GM19395 (cell line): ENCODE measurements at regions not wholly inside any gene's neighbourhood (a gene's known extent, or its start where the extent isn't known, plus 50 kb on each side); places are given as distances from the start of the nearest gene placed in this dataset.
A peak's percentile ranks its signal among the peaks of the same experiment; 100 is the strongest.
"Not testable (repeated sequence)": the region's sequence is repeated elsewhere in the genome, so short reads cannot be mapped to it uniquely, and the experiment has no call there.

Source experiments
- ATAC-seq: cut with Tn5 transposase; IDR thresholded peaks from one replicate; pipeline ENCODE4 v1.9.1; 2021; ENCODE audit warnings: mild to moderate bottlenecking, moderate library complexity; ENCODE audit not compliant: unreplicated experiment

DNA sequence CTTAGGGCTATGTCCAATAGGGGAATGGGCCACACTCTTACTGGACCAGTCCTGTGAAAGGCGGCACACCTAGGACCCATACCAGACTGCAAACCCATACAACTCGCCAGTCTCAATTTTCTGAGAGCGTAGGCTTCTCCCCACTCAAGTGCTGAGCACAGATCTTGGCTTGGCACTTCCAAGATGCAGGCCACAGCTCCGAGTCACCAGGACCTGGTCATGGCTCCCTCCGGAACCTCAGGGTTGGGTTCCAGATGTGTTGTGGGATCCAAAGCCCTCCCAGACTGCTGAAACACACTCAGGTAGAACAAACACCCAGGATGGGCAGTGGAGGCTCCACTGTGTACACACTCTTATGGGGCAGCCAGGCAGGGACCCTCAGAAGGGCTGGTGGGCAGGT lies 103.3 kb downstream of the TMEM144 start:
- ATAC-seq, result no peak

- no peak for ATAC-seq
Measured at GRCh38 chr4:158314756-158315487, 104.6 kb downstream of the TMEM144 start.

DNA sequence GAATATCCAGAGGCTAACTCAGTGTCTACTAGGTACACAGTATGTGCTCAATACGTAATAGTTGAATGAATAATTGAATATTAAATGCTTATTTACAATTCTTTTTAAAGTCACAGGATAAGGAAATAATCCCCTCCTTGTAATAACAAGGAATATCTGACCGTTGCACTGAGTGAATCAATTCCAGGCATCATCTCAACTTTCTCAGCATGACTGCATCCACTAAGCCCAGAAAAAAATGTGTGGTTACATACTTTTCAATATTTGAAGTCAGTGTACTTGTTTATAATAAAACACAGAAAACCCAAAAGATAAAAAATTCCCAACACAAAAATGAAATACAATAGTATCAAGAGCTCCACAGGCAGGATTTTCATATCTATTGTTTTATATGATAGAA lies 105.4 kb downstream of the TMEM144 start:
- no peak for ATAC-seq

DNA sequence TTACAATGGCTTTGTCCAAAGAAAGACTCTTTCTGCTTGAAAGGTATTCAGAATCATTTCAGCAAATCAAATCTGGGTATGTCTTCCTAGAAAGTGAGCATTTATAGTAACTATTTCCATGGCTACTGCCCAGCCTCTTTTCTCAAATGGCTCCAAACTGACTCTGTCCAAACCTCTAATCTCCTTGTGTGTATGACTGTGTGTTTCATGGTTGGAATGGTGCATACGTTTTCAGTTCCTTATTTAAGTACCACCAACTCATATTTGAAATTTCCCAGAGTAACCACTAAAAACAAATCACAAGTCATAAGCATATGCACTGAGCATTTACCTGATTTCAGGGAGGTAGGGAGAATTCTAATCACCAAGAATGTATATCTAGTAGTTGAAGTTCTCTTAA lies 106.0 kb downstream of the TMEM144 start:
- ATAC-seq, result peak; percentile 87

- no peak for ATAC-seq
Measured at GRCh38 chr4:158319880-158320279, 109.6 kb downstream of the TMEM144 start.

- ATAC-seq, result no peak
Measured at GRCh38 chr4:158322109-158322508, 111.8 kb downstream of the TMEM144 start.

- ATAC-seq, result no peak
Measured at GRCh38 chr4:158327525-158327924, 117.2 kb downstream of the TMEM144 start.

DNA sequence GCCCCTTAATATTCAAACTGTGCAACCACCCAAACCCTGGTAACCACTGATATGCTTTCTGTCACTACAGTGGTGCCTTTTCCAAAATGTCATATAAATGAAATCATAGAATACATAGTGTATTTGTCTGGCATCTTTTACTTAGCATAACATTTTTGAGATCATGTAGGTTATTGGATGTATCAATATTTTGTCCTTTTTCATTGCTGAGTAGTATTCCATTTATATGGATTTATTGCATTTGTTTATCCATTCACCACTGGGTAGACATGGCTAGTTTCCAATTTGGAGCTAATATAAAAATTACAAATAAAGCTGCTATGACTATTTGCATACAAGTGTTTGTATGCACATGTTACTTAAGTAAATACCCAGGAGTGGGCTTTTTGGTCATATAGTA lies 121.6 kb downstream of the TMEM144 start:
- no peak for ATAC-seq

DNA sequence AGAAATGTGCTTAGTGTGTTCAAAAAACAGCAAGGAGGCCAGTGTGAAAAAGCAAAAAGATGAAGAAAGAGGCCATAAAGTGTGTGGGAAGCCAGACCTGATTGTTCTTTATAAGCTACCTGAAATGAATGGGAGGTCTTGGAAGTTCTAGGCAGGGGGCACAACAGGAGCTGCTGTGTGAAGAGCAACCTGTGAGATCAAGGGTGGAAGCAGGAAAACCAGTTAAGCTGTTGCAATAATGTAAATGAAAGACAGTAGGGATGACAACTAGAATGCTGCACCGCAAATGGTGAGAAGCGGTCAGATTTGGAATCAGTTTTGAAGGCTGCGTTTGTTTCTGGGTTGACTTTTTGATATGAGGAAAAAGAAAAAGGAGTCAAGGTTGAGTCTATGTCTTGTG lies 123.5 kb downstream of the TMEM144 start:
- no peak for ATAC-seq

- no peak for ATAC-seq
Measured at GRCh38 chr4:158341896-158342295, 131.6 kb downstream of the TMEM144 start.

- no peak for ATAC-seq
Measured at GRCh38 chr4:158346576-158346975, 136.3 kb downstream of the TMEM144 start.

DNA sequence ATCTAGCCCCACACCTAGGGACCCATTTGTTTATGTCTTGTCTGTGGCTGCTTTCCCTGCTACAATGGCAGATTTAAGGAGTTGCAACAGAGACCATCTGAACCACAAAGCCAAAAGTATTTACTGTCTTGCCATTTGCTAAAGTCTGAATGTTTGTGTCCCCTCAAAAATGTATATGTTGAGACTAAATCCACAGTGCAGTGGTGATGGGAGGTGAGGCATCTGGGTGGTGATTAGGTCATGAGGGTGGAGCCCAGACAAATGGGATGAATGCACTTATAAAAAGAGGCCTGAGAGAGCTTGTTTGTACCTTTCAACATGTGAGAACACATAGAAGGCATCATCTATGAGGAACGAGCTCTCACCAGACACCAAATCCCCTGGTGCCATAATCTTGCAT lies 137.3 kb downstream of the TMEM144 start:
- ATAC-seq, result no peak

GRCh38 chr4:158350161-158350560 lies 139.9 kb downstream of the TMEM144 start:
- no peak for ATAC-seq

- ATAC-seq, result no peak
Measured at GRCh38 chr4:158353541-158354304, 143.4 kb downstream of the TMEM144 start.

GRCh38 chr4:158356301-158356700 lies 146.0 kb downstream of the TMEM144 start:
- no peak for ATAC-seq

DNA sequence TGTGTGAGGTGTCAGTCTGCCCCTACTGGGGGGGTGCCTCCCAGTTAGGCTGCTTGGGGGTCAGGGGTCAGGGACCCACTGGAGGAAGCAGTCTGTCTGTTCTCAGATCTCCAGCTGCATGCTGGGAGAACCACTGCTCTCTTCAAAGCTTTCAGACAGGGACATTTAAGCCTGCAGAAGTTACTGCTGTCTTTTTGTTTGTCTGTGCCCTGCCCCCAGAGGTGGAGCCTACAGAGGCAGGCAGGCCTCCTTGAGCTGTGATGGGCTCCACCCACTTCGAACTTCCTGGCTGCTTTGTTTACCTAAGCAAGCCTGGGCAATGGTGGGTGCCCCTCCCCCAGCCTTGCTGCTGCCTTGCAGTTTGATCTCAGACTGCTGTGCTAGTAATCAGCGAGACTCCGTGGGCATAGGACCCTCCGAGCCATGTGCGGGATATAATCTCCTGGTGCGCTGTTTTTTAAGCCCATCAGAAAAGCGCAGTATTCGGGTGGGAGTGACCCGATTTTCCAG lies 153.7 kb upstream of the RXFP1 start:
- ATAC-seq, result not testable (repeated sequence)

DNA sequence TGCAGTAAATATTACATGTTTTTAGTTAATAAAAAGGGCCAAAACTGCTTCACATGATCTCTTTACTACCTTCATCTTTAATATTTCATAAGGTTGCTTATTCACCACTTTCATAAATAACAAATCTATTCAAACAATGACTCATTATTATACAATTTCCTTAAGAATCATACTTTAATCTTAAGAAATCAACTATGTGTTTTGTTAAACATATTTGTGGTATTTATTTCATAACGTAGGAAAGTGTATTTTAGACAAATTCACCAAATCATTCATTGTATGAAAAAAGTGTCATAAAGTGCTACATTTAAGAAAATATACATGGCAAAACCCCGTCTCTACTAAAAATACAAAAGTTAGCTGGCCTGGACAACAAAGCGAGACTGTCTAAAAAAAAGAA lies 150.5 kb upstream of the RXFP1 start:
- ATAC-seq, result no peak

- no peak for ATAC-seq
Measured at GRCh38 chr4:158374318-158374717, 147.4 kb upstream of the RXFP1 start.

DNA sequence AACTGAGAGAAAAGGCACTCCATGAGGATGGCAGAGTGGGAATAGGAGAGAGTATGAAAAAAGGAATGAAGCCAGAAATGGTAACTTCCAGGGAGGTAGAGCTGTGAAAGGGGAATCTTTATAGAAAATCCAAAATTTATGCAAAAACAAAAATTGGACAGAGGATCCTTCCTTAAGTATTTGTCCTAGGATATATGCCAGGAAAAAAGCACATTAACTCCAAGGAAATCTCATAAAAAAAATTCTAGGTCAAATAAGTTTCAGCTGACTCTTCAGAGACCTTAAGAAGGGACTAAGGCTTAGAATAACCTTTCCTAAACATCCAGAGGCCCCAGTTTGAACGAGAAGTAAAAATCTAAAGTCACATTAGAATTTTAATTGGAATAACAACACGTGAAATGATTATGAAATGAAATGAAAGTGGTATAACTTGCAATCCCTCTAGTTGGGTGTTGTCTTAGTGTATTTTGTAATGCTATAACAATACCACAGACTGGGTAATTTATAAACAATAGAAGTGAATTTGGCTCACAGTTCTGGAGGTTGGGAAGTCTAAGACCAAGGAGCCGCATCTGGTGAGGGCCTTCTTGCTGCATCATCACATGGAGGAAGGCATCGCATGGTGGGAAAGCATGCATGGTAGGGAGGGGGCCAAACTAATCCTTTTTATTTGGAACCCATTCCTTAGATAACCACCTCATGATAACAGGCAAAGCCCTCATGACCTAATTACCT lies 145.4 kb upstream of the RXFP1 start:
- ATAC-seq, result no peak

- no peak for ATAC-seq
Measured at GRCh38 chr4:158384414-158384813, 137.3 kb upstream of the RXFP1 start.

DNA sequence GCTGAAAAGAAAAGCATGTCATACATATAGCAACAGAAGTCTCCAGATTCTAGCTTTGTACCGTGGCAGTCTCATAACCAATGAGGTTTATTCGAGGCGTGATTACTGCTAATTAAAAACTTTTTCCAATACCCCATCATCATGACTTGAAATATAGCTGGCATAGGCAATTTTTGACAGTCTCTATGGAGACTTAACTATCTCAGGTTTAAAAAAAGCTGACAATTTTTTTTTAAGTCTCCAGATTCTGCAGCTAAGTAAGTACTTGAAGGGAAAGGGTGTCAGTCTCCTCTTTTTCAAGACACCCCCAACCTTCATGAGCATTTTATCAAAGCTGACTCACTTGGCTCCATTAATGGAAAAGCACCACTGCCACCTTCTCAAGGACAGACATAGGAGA lies 126.3 kb upstream of the RXFP1 start:
- no peak for ATAC-seq

DNA sequence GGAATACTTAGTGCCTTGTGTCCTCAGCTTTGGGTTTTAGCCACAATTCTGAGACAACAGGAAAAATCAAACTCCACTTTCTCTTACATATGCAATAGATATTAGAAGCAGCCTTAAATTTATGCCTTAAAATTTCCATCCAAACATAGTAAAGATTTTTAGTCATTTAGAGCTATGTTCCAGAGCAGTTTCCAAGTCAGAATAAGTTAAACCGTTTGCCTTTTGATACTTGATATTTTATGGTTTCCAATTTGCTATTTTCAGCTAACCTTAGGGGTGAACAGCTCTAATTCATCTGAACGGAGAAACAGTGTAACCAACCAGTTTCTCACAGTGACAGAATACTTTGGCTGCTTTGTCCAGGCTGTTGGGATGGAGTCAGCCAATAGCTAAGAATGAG lies 125.8 kb upstream of the RXFP1 start:
- ATAC-seq, result no peak
